GM21390 (cell line): ENCODE measurements at regions not wholly inside any gene's neighbourhood (a gene's known extent, or its start where the extent isn't known, plus 50 kb on each side); places are given as distances from the start of the nearest gene placed in this dataset.

Experiments used
- ATAC-seq: cut with Tn5 transposase; IDR thresholded peaks from one replicate; pipeline ENCODE4 v1.9.1; 2021; ENCODE audit not compliant: unreplicated experiment

DNA sequence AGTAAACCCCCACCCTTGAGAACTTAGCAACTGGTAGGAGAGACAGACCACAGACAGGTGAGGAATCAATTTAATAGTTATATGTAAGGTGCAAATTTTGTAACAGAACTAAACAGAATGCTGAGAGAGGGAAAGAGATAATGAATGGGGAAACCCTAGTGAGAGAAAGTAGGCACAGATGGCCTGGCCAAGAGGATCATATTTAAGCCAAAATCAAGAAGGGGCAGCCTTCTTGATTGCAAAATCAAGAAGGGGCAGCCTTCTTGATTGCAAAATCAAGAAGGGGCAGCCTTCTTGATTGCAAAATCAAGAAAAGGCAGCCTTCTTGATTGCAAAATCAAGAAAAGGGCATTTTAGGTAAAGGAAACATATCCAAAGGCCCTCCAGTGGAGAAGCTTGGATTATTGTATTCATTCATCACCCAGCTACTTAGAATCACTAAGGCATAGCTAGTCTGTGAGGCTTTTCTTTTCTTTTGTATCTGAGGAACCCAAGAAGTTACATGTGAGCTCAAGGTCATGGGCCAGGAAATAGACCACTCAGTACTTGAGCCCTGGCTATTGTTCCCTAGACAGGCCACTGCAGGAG is 190.6 kb downstream of the CYLD start:
- no peak for ATAC-seq

DNA sequence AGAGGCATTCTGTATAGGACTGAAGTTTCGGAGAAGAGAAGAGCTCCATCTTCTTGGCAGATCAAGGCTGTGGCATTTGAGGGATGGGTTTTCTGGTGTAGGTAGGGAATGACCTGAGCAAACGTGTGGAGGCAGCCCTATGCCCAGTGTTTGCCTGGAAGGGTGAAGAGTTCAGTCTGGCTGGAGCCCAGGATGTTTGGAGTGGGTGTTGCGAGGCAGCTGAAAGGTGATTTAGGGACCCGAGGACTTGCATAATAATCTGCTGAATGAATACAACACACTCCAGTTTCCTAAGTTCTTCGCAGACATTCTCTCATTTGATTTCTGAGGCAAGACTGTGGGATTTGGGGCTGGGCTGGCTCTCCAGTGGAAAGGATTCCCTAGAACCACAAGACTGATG is 186.2 kb downstream of the CYLD start:
- no peak for ATAC-seq

DNA sequence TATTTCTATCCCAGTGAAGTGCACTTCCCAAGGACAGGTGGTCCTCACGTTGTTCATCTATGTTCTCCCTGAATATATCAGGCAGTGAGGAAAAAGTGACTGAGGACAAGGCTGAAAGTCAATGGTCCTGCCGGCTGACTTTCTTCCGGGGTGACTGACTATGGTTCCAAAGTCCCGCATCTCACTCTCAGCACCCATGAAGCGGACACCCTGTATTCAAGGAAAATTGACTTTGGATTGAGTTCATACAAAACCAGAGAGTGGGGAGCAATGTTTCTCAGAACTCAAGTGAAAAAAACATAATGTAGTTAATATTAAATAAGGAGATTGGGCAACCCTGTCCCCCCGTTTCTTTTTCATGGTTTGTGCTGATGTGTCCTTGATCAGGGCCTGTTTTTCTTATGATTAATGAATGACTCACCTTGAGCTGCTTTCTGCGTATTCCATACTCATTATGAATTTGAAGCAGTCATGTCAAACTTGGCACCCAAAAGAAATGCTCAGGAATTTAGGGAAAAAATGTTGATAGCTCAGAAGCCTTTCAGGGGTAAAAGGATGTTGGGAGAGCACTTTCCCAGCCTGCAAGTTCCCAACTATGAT is 184.0 kb downstream of the CYLD start:
- no peak for ATAC-seq

DNA sequence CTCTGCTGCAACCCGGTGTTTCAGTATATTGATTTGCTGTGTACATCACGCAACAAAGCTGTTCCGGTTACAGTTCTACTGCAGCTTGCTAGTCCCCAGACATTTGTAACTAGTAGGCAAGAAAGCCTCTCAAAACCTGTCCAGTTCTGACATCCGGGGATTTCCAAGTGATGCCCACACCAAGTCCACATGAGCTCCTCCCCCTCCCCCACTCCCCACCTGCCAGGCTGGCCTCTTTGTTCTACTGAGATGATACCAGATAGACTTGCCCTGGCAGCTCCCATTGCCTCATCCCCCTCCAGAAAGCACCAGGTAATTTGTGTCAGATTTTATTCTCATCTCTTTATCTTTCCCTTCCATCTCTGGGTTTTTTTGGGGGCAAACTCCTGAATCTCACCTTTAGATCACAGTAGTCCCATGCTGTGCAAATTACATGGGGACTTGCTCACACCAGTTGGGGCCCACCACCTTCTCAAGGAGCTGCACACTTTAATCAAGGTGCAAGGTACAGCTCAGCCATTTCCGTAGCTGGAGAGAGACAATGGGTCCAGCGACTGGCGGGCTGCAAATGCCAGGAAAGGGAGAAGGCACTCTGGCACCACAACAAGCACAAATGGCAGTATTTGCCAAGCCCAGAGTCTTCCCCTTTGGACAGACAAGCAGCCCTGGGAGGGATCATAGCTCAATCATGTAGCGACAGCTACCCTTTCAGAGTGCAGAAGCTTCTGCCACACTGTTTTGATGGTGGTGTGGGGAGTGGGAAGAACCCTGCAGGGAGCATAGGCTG is 183.1 kb downstream of the CYLD start:
- ATAC-seq, result no peak

DNA sequence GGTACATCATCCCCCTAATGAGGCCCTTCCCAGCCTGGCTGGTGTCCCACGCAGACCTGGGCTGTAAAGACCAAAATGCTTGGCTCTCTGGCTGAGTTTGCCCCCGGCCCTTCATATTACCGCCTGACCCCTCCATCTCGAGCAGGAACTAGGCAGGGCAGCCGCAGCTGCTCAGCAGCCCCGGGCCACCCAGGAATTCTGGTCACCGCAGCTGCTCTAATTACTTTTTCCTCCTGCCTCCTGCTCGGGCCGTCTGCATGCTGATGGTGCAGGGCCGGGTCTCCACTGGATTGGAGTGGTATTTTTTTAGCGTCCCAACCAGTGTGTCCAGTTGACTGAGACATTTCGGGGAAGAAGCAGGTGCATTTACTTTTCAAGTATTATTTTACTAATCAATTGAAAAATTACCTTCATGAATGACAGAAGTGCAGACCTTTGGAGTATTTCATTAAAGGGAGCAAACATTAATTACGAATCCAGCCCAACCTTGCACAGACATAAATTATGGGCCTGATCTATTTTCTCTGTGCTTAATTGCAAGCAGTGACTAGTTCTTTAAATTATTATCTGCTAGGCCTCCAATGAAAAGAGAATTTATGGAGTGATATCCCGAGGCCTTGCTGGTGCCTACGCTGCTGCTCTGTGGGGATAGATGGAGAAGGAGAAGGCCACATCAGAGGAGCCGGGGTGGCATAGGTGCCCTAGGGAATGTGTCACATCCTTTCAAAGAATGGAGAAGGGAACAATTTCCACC is 176.2 kb downstream of the CYLD start:
- no peak for ATAC-seq

DNA sequence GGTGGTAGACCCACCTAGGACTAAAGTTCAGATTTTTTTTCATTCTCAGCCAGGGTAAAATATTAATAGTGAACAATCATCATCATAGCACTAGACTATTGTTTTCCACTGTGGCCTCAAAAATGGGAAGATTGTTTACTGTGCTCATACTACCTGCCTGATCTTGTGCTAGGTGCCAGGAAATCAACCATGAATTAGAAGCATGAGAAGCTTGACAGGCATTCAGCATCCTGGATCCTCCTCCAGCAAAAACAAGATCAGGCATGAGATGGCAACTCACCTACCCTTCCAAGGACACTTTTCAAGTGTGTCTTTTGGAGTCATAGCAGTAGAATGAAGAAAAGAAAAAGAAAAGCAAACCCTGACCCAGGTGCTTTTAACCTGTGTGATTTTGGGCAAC is 174.2 kb downstream of the CYLD start:
- ATAC-seq, result no peak

DNA sequence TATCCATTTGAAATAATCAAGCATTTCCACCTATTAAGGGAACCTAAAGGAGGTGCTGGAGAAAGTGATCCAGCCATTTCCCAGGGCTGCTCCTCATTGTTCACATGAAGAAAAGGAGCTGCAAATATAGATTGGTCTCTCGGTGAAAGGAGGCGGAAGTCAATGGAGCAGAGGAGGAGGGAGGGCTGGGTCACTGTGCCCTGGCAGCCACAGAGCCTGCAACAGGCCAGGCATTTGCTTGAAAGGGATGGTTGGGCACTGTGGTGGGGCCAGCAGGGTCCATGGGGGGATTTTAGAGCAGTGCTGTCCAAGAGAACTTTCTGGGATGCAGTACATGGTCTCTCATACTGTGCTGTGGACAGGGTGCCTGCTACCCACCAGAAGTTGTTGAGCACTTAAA is 173.2 kb downstream of the CYLD start:
- ATAC-seq, result no peak

DNA sequence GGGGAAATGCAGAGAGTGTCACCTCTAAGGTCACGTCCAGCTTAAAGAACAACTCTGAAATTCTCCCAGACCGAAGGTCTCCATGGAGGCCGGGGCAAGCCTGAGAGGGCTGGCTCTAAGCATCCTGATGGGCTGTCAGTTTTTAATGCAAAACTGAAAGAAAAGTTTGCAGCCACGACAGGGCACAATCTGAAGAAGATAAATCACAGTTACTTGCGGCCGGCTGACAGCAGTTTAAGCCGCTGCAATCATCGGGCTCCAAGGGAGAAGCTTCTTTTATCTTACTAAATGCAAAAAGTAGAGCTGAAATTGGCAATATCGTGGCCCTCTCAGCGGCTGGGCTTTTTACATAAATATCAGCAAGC is 168.8 kb downstream of the CYLD start:
- no peak for ATAC-seq

DNA sequence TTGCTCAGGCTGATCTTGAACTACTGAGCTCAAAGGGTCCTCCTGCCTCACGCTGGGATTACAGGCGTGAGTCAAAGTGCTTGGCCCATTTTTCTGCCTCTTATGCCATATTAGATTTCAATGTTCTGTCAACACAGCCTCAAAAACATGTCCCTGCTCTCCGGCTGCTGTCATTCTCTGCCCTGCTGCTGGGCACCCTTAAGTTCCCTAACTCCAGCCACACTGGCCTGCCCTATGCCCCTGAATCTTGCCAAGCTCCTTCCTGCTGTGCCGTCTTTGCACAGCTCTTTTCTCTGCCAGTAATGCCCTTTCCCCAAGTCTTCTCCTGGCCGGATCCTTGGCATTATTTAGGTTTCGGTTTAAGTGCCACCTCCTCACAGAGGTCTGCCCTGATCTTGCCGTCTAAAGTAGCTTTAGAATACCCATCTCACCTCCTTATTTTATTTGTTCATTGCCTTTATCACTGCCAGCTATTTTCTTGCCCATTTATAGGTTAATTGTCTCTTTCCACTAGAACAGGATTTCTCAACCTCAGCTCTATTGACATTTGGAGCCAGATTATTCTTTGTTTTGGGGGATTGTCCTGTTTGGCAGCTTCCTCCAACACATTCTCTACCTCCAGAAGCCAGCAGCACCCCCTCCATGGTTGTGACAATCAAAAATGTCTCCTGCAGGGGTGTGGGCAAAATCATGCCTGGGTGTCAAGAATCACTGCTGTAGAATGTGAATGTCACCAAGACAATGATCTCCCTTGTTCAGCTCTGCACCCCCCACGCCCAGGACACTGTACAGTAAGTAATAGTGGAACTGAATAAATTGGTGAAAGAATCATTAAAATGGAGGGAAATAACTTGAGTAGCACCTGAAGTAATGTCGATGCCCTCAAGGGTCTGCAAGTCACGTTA is 168.2 kb downstream of the CYLD start:
- ATAC-seq, result no peak

DNA sequence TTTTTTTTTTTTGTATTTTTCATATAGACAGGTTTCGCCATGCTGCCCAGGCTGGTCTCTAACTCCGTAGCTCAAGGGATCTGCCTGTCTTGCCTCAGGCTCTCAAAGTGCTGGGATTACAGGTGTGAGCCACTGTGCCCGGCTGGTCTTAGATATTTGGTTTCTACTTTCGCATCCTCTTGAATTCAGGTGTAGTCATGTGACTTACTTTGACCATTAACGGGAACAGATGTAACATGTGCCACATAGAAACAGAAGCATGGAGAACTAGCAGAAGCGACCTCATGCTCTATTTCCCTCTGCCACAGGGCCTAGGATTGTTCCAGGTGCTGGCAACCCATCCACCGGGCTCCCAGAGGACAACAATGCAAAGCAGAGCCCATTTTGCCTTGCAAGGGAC is 166.6 kb downstream of the CYLD start:
- no peak for ATAC-seq

DNA sequence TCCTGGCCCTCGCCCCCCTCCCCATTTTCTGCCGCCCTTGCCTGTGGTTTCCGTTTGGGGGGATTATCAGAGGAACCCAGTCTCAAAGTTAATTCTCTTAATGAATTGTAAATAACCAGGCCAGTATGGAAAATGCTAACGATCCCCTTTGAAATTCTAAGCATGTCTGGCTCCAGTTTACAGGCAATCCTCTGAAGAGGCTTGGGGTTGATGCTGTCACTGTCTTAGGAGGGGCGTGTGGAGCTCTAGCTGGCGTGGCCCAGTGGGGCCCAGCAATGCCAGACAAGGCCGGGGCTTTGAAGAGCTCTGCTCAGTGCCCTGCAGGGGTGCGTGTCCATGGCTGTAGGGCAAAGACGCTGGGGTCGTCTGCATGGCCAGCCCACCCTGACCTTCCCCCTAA is 164.6 kb downstream of the CYLD start:
- ATAC-seq, result no peak

DNA sequence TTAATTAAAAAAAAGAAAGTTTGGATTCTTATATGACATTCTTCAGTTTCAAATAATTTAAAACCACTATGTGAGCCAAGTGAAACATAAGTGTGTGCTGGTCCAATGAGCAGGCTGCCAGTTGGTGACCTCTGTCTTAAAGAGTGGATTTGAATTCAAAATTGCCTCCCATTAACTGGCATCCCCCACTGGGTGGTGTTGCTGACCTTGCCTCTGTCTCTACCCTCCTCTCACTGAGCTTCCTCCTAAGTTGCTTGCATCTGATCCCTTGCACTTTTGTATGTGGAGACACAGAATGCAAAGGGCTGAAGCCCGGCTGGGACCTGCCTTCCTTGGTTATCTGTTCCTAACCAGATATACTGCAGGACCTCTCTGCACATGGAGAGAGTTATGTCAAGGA is 160.6 kb downstream of the CYLD start:
- no peak for ATAC-seq

DNA sequence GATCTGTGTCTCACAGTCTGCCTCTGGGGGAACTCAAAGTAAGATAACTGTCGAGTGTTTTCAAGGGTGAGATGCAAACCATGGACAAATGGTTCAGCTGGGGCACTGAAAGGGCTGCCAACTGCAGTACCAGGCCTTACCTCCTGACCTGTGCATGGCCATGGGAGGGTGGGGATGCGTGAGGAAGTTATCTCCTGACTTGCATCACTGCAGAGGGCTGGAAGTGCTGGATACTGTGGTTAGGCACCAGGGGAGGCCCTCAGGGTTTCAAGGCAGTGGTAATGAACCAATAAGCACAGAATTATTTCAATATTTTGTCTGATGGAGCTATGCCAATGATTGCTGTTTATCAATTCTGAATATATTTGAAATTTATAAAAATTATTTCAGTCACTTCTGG is 159.2 kb downstream of the CYLD start:
- no peak for ATAC-seq

DNA sequence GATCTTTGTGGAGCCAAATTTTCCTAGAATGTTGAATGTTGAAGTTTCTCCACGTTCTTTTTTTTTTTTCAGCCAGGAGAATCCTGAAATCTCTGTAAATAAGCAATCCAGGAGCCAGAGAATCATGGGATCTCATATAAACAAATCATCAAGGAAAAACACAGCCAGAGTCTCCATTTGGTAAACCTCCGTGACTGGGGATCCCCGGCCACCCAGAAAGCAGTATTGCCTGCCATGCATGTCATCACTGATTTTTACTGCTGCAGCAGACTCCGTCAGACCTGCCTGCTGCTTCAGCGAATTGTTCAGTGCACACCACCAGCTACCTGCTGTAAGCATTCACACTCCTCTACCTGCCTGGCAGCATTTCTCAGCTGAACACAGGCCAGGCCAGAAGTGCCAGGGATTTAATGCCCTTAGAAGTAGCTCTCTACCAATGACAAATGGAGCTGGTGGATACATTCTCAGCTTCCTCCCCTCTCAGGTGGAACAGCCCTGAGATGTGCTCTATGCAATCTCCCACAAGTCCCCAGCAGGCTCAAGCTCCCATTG is 158.6 kb downstream of the CYLD start:
- no peak for ATAC-seq

DNA sequence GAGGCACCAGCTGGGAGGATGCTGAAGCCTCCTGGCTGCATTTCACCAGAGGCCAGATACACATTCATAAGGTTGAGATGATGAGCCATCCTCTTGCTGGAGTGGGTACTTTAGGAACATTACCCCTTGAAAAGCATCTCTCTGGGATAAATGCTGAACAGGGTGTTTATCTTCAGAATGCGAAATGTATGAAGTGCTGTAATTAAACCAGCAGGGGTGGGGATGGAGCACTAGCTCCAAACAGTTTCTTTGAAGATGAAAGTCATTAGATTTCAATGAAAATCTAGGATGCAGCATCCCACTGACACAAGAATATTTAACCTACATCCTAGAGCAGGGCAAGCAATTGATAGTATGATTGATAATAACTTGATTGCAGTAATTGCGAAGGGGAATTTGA is 158.1 kb downstream of the CYLD start:
- ATAC-seq, result no peak

DNA sequence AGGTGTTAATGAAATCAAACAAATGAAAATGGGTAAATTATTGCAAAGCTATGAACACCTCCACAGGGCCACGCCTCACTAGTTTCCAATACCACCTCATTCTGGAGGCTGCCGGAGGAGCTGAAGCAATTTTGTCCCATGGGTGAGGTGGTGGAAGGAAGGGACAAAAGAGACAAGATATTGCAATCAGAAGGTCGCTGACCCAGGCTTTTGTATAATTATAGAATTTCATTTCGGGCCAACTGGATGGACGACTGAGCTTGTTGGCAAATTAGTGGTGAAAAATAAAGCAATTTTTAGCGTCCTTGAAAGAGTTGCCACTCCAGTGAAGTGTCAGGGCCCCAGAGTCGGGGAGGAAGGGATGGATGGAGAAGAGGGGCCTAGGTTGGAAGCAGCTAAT is 147.9 kb downstream of the CYLD start:
- ATAC-seq, result no peak

DNA sequence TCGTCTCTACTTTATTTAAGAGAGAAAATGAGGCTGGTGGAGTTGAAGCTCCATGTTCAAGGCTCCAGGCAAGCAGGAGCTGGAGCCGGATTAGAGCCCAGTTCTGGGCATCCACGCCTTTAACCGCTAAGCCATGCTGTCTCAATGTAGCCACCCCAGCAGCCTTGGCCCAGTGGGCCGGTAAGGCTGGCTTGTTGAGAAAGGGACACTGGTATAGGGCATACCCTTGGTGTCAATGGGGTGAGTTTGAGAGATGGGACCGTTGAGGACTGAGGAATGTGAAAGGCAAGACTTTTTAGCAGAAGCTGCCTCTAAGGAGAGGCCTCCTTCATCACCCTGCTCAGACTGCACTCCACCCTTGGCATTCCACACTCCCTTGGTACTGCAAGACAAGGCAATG is 147.4 kb downstream of the CYLD start:
- ATAC-seq, result no peak

DNA sequence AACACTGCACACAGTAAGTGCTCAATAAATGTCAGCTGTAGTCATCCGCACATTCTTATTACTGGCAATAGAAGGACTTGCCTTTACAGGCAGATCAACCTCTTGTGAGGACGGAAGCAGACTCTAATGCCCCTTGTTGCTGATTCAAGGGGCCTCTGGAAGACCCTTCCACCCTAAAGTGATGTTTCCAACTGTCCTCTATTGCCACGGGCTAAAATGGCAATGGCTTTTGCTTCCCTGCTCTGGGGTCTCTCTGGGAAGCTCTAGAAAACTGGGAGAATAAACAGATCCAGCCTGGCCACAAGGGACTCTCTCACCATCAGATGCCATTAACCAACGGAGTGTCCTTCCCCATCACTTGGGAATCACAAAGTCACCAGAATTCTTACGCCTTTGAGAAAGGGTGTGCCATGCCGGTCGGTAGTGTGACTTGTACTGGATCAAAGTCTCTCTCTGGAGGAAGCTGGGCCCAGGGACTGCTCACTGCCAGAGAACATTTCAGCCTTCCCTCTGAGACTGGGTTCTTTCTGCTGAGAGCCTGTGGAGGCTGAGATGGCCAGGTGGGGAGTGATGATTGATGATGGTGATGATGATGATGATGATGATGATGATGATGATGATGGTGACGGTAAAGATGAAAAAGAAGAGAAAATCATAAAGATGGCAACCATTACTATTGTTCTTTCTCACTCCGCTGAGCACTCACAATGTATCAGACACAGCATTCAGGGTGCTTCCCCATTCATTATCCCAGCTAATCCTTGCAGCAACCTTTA is 146.8 kb downstream of the CYLD start:
- no peak for ATAC-seq

DNA sequence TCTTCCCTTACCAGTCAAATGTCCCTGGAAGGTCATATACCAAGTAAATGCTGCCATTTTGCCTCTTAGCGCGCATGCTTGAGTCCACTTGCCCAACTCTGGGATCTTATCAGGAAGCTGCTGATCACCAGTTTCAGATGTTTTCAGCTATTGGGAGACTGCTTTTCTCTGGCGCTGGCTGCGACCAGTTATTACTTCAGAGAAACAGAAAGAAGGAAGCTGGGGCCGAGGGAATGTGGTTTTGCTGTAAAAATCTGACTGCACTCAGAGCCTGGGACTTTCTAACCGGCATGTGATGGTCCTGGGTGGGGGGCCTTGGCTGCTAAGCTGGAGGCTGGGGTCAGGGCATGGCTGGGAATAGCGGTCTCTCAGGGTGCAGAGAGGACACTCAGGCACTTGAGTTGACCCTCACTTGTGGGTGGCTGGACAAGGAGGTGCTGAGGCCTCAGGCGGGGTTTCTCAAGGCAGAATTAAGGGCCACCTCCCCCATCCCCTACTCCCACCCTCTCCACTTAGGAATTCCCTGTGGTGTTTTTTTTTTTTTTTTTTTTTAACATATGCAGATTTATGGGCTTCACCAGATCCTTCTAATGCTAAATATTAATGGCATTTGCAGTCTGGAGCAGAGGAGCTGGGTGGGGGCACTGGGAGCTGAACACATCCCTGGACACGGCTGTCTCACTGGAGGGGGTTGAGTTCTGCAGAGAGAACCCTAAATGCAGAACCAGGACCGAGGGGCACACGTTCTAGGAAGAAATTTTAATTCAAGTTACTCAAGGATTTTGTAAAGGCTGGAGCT is 145.8 kb downstream of the CYLD start:
- no peak for ATAC-seq
